ENCODE measurements at regions not wholly inside any gene's neighbourhood (a gene's known extent, or its start where the extent isn't known, plus 50 kb on each side); places are given as distances from the start of the nearest gene placed in this dataset.
"Not testable (repeated sequence)": the region's sequence is repeated elsewhere in the genome, so short reads cannot be mapped to it uniquely, and the experiment has no call there.

DNA sequence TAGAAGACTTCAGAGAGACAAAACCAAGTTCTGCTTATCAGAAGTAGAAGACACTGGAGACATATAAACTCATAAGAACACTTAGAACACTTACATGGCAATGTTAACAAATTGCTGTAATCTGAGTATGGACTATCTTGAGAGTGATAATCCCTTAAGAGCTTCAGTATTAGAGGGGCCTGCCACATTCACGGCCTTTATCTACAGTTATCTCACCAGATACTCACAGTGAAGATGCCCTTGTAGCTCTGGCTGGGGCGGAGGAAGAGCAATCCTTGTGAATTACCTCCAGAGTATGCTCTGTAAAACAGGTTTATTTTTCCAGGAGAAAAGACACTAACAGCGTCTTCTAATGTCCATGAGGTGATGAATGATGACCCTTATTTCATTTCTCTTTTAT lies 762.8 kb downstream of the FAM181B start:
- DNase-seq: no peak

DNA sequence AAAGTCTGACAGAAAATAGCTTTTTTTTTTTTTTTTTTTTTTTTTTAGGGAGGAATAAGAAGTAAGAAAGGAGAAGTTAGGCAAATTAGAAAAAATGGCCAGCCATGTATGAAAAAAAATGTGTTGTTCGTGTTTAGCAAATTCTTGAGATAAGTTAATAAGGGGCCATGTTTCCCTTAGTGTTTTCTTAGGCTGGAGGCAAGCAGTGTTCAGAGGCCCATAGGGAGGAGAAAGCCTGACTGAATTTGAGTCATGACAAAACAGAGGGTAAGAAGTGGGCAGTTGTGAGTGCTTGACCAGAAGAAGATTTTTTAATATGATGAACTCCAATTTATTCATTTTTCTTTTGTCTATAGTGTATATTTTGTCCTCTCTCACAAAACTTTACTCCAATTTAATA lies 766.4 kb downstream of the FAM181B start:
- DNase-seq: no peak

DNA sequence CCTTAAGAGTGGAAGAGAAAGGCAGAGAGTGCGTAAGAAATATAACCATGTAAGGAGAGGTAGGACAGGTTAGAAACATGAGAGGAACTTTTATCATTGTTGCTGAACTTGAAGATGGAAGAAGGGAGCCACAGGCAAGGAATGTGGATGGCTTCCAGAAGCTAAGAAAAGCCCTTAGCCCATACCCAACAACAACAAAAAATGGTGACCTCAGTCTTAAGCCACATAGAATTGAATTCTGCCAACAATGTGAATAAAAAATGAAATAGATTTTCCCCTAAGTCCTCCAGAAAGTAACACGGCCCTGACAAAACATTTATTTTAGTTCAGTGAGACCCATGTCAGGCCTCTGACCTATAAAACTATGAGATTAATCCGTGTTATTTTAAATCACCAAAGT lies 767.3 kb downstream of the FAM181B start:
- DNase-seq: no peak

DNA sequence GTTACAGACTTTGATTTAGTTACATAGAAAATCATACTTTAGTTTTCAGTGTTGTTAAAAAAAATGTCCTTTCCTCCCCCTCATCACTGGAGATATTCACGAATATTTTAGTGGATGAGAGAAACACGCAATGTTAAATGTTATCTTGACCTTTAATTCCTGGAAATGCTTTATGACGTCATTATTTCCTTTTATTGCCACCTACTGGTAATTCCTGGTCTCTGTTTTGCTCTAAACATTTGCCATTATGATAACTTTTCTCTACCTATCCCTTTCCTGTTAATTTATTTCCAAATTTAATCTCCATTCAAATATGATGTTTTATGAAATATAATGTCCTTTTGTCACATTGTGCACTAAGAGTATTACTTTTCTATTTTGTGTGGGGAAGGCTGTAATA lies 770.6 kb downstream of the FAM181B start:
- DNase-seq: peak in 1 of 2 donors; percentile 29

DNA sequence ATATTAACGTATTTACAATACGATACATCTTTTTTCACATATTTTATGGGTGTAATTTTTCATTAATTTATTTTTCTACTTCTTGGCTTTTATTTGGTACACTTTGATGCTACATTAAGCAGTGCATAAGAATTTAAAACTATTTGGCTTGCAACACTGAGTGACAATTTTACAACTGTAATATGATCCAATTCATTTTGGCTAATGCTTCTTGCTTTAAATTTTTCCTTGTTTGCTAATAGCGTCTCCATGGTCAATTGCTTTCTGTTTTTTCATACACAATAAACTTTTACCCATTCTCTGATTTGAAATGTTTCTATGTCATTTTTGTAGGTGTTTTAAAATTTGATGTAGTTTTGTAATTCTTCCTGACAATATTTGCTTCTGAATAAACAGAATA lies 773.2 kb downstream of the FAM181B start:
- DNase-seq: no peak

DNA sequence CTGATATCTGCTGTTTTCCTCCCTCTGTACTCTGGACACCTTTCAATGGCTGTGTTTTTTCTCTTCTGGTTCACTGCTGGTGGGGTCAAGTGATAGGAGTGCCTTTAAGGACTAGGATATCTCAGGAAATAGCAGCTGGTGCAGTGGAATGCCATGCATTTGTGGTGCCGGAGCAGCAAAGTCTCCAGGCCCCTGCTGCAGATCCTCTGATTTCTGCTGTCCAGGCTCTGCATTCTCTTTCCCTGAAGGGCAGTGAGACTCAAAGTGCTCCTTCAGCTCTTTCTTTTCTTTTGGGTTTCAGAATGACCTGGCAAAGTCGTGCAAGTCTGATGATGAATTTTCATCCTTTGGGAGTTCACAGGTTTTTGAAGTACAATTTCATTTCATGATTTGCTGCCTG lies 774.3 kb downstream of the FAM181B start:
- no peak for DNase-seq

DNA sequence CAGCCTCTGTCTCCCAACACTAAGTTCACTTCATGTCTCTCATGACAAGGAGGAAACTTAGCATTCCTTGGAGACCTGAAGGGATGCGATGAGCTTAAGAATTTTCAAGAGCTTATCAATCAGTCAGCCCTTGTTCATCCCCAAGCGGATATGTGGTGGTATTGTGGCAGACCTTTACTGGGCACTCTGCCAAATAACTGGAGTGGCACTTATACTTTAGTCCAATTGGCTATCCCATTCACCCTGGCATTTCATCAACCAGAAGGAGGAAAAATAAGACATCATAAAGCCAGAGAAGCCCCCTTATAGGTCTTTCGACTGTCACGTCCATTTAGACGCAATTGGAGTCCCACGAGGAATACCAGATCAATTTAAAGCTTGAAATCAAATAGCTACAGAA lies 779.4 kb downstream of the FAM181B start:
- not testable (repeated sequence) for DNase-seq

DNA sequence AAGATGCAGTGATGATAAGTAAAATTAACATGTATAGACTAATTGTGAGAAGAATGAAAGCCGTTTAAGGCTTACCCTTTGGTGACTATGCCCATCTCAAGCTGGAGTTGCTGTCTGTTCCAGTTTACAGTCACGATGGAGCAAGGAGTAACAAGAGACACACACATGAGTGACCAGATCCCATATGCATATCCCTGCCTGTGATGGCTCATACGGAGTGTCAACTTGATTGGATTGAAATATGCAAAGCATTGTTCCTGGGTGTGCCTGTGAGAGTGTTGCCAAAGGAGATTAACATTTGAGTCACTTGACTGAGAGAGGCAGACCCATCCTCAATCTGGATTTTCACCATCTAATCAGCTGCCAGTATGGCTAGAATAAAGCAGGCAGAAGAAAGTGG lies 786.8 kb downstream of the FAM181B start:
- no peak for DNase-seq

DNA sequence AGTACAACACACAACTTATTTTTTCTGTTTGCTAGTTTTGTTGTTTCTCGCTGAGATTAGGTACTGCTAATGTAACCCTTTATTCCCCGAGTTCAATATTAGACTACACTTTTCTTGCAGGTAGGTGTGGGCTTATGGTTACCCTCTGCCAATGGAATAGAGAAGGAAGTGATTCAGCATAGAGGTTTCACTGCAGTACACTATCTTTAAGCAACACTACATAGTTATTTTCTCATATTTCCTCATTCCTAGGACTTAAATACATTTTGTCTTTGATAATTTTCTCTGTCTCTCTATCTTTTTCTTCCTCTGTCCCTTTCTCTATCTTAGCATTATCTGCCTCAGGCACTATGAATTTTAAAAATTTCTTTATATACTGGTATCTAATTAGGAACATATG lies 791.0 kb downstream of the FAM181B start:
- no peak for DNase-seq

DNA sequence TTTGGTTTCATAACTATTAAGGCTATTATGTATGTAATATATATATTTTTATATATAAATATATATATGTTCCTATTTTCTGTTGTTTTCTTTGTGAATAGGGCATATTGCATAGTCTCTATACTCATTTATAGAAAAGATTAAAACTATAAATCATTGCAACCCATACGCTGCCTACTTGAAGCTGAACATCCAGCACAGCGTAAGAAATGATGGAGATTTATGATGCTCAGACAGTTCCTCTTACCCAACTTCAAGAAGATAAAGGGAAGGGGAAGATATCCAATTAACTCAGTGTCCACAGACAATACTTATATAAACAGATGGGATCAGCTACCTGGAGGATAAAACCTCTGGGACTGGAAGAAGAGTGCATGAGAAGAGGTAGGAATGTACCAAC lies 791.7 kb downstream of the FAM181B start:
- no peak for DNase-seq

DNA sequence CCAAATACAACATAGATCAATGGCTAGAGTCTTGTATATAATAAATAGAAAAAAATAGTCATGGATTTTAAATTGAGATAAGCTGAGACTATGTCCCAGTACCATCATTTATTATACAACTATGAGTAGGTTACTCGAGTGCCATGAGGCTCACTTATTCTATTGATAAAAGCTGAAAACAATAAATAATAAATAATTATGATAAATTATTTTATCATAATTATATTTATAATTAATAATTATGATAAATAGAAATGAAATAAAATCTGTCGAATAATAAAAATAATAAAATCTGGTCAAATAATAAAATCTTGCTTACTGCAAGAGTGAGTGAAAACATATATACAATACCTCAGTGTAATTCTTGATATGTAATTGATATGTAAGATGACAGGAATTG lies 801.4 kb downstream of the FAM181B start:
- DNase-seq: no peak

DNA sequence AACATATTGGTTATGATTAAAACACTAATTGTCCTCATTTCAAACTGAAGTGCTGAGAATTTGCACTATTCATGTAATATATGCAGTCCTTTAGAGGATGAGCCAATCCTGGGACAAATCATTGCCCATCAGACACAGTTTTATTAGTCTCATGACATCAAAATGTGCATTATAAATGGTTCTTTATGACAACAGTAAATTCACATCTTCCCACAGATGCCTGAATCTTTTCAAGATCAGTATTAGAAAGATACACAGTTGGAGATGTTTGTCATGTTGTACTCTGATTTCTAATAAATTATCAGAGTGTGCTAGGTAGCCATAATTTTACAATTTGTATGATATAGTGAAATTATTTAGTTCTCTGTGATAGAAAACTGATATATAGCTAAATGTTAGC lies 813.5 kb downstream of the FAM181B start:
- no peak for DNase-seq

DNA sequence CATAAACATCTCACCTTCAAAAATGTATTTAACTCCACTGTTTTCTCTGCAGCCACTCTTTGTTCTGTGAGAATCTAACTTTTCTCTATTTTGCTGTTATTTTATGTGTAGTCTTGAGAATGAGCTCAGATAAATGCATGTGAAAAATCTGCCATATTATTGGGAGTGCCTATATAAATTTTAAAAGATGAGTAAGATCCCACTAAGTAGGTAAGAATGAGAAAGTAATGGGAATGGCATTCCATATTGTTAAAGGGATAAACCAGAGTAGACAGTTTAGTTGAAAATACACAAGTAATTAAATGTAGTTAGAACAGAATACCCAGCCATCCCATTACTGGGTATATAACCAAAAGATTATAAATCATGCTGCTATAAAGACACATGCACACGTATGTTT lies 817.2 kb downstream of the FAM181B start:
- no peak for DNase-seq

DNA sequence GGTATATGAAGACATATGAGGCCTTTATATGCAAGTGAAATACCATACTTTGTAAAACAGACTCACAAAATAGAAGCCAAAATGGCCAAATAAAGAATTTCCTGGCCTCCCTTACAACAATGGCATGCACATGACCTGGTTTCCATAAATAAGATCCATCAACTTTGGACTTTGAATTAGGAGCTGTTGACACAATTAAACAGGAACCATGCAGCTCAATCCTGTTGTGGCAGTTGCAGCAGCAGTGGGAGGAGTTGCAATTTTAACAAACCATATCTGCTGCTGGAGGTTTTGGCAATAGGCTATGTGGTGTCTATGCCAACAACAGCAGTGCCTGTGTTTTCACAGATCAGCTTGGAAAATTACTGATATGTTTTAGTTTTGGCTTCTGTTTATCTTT lies 818.6 kb downstream of the FAM181B start:
- DNase-seq: no peak

DNA sequence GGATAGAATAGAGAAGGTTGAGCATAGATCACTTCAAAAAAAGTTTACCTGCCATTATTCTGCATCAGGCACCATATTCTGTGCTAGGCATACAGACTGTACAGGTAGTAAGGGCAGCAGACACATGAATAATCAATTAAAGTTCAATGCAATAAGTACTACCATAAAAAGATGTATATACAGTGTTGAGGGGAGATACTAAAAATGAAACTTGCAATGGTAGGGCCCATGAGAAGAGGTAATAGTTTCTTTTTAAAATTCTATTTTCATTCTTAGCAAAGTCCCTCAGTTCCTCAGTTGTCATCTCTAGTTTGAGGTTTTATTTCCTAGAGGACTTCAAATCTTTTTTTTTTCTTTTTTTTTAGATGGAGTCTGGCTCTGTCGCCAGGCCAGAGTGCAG lies 819.9 kb downstream of the FAM181B start:
- no peak for DNase-seq

DNA sequence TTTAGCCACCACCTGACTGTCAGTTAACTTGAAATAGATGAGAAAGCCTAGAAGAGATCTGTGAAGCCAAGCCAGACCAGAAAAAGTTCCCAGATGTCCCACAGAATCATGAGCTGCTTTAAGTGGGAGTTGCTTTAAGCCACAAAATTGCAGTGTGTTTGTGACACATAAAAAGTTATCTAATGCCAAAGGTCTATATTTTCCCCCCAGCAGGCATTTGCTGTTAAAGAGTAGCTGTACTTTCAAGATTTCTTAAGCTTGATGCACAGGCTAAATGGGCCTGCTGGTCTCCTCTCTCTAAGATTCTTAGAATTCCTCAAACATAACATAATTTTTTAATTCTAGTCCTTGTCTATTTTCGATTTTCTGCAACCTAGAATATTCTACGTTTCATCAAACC lies 825.7 kb downstream of the FAM181B start:
- DNase-seq: no peak

DNA sequence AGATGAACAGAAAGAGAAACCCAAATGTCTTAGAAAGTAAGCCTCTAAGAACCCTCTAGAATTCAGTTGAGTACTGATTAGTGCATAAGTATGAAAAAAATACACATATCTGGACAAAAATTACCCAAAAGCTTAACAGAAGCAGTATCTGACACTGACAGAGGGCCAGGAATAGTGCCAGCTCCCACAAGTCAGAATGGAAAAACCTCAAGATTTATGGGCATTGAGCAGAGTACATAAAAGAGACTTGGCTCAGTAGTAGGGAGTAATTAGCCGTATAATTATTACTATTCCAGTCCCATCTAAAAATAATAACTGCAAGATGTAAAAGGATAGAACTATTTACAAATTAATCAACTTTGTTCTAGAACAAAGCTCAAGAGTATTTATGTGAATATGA lies 834.5 kb downstream of the FAM181B start:
- DNase-seq: no peak

DNA sequence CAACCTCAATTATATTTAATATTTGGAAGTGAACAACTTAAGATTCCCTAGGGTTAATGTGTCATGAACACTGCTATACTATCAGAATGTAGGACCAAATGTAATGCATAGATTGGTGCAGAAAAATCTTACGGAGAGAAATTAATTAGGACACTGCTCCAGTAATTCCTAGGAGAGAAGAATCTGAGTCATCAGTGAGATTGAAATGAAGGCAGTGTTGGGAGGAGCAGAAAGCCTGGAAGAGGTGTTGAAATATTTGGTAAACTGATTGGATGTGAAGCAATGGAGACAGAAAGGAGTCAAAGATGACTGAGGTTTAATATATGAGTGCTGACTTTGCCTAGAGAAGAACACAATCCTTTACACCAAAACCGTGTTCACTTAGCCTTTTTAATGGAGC lies 836.0 kb downstream of the FAM181B start:
- no peak for DNase-seq

DNA sequence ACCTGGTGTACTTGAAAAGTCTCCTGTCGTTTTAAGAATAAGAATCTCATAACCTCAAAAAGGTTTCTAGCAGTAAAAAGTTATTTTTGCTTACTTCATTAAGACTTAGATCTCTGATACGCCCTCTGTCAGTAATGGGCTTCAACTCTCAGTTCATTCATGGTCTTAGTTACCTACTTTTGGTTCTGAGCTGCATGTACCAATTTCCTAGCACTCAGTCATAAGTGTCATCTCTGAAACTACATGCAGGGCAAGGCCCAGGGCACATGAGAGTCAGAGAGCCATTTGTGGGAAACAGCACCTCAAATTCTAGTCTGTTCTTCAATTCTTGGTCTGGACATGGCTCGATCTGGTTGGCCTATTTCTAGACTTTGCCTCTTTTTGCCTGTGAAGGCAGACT lies 838.4 kb downstream of the FAM181B start:
- DNase-seq: no peak

DNA sequence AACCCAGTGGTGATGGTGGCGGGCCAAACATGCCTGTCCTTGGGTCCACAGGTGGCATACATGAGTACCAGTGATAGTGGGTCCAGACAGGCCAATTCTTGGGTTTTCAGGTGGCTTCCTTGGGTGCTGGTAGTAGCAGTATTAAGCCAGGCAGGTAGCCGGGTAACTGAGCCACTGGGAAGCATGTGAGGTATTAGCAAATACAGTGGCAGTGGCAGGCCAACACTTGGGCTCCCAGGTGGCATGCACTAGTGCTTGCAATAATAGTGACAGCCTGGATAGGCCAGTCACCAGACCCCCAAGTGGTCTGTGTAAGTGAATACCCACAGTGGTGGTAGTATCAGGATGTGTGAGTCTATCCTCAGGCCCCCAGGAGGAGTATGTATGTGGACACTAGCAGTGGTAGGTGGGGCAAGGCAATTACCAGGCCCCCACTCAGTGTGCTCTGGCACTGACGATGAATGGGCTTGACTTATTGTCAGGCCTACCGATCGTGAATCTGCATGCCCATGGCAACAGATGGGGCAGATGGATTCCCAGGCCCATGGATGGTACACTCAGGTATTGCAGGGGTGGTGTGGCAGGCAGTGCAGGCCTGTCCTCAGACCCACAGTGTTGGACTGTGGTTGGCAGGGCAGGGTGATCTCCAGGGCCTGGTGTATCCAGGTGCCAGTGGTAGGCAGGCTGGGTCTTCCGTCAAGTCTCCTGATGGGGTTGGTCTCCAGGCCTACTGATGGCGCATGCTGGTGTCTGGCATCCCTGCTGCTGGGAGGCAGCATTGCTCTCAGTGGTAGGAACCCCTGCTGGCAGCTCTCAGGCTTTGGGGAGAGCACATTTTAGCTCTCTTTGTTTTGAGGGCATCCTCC lies 840.7 kb downstream of the FAM181B start:
- DNase-seq: no peak

DNA sequence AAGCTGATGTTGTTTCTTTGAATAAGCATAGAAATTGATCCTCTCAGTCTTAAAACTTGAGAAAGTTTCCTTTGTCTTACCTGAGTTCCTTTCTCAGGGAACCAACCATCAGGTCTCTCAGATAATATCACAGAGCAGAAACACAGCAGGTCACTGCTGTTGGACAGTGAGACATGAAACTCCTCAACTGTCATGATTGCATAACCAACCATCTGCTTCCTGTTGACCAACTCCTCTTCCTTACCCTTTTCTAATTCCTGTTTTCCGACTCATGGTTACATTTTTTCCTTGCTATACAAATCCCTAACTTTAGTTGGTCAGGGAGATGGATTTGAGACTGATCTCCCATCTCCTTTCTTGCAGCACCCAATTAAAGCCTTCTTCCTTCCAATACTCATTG lies 845.3 kb downstream of the FAM181B start:
- no peak for DNase-seq

DNA sequence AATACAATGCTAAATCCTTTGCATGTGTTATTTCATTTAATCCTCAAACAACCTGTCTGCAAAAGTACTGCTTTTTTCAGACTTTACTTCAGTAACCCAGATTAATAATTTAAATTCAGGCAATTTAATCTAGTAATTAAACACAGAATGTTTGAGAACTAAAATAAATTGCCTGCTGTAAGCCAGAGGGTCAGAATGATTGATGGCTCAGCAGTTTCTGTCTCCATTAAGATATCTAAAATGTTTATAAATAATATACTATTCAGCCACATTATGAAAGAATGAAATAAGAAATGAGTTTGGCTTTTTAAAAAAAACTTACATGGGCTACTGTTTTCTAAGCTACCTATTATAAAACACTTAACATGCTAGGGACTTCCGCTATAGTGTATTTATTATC lies 846.0 kb downstream of the FAM181B start:
- DNase-seq: no peak

DNA sequence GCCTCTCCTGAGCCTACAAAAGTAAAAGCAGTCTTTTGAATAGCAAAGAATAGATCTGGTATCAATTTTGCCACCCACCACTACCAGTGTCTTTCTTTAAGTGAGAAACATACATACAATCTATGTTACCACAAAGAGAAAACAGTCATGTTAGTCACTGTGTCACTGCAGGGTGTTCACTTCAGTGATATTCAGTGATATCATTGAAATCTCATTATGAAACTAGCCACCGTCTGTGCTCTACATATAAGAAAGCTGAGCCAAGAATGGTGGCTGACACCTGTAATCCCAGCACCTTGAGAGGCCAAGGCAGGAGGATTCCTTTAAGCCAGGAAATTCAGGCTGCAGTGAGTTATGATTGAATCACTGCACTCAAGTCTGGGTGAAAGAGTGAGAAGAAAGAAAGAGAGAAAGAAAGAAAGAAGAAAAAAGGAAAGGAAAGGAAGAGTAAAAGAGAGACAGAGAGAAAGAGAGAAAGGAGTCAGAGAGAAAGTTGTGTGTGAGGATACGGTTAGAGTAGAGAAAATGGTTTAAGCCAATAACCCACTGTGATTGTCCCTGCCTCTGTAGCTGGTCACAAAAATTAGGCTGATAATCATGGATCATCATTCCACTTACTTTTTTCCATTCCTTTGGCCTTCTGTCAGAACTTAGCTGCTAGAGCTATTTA lies 847.1 kb downstream of the FAM181B start:
- DNase-seq: no peak

DNA sequence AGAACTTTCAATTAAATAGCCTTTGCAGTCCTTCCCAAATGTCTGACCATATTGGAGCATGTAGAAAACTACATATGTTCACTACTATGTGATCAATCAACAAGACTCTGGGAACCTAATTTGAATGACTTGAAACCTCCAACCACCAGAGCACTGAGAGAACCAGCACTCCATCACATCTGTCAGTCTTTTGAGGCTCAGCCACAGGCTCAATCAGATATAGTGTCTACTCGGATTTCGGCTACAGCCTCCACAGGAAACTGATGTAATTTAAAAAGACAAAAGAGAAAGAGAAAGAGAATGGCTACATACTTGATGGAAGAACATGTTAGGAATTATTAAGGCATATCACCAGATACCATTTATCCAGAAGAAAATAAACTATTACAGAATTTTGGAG lies 859.0 kb downstream of the FAM181B start:
- DNase-seq: peak in 1 of 2 donors; percentile 36

DNA sequence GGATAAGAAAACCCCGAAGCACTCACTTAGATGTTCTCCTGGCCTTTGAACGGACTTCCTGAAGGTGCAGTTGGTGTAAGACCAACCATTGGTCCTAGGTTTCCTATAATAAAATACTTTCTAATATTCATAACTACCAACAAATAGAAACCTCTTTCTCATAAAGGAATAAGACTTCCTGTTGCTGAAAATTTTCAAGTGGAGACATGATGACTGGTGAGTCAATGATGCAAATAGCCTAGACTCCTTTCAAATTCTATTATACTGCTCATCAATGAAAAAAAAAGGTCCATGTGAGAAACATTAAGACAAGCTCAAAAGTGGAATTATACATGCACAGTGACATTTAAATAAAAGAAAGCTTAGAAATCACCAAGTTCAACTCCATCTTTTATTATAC lies 862.8 kb downstream of the FAM181B start:
- no peak for DNase-seq
